Neural cell (in vitro differentiated cells): ENCODE measurements at regions not wholly inside any gene's neighbourhood (a gene's known extent, or its start where the extent isn't known, plus 50 kb on each side); places are given as distances from the start of the nearest gene placed in this dataset.

Experiments used
- H2AFZ ChIP-seq: fragments of 200-600, 300-800 bp; sonication (generic), shearing (Covaris generic); 2 replicates; pipeline ENCODE4 v1.6.0; 2014; ENCODE audit warnings: low read depth, mild to moderate bottlenecking, antibody characterized with exemption, low read length, moderate library complexity
- H3F3A ChIP-seq: fragments of 200-600 bp; shearing (Covaris generic); 2 replicates; pipeline ENCODE4 v1.6.1; 2016; ENCODE audit warnings: mild to moderate bottlenecking, moderate library complexity, mixed read lengths, antibody characterized with exemption, low read length; ENCODE audit not compliant: insufficient read depth, poor library complexity, severe bottlenecking
- H3K27ac ChIP-seq: fragments of 200-600, 300-800 bp; sonication (generic), shearing (Covaris generic); 2 replicates; pipeline ENCODE4 v1.5.1; 2014; ENCODE audit warnings: mild to moderate bottlenecking, low read length, moderate library complexity
- H3K27me3 ChIP-seq: fragments of 300-800, 200-600 bp; sonication (generic), shearing (Covaris generic); 2 replicates; pipeline ENCODE4 v1.6.0; 2014; ENCODE audit warnings: mild to moderate bottlenecking, low read depth, low read length, moderate library complexity; ENCODE audit not compliant: insufficient read depth
- H3K36me3 ChIP-seq: fragments of 300-800, 200-600 bp; sonication (generic), shearing (Covaris generic); 2 replicates; pipeline ENCODE4 v1.5.1; 2014; ENCODE audit warnings: mild to moderate bottlenecking, antibody characterized with exemption, low read length, moderate library complexity; ENCODE audit not compliant: insufficient read depth
- H3K4me2 ChIP-seq: fragments of 300-800, 200-600 bp; sonication (generic), shearing (Covaris generic); 2 replicates; pipeline ENCODE4 v1.6.0; 2014; ENCODE audit warnings: mild to moderate bottlenecking, low read length
- H3K4me3 ChIP-seq: fragments of 300-800, 200-600 bp; sonication (generic), shearing (Covaris generic); 2 replicates; pipeline ENCODE4 v1.5.1; 2014; ENCODE audit warnings: mild to moderate bottlenecking, low read length, moderate library complexity
- H3K79me2 ChIP-seq: fragments of 200-600 bp; shearing (Covaris generic); replicated peaks from 2 replicates; pipeline ENCODE4 v1.6.0; 2014; ENCODE audit warnings: mild to moderate bottlenecking, low read length, moderate library complexity; ENCODE audit not compliant: insufficient read depth
- H3K9ac ChIP-seq: fragments of 300-800, 200-600 bp; sonication (generic), shearing (Covaris generic); 2 replicates; pipeline ENCODE4 v1.6.1; 2016; ENCODE audit warnings: mild to moderate bottlenecking, low read length, mixed read lengths
- H3K9me2 ChIP-seq: fragments of 200-600 bp; shearing (Covaris generic); 2 replicates; pipeline ENCODE4 v1.6.1; 2016; ENCODE audit warnings: mild to moderate bottlenecking, low read length, mixed read lengths; ENCODE audit not compliant: insufficient read depth
- H3K9me3 ChIP-seq: fragments of 200-600, 300-800 bp; sonication (generic), shearing (Covaris generic); 2 replicates; pipeline ENCODE4 v1.6.1; 2016; ENCODE audit warnings: mild to moderate bottlenecking, mixed run types, low read length, moderate library complexity, mixed read lengths
- H4K20me1 ChIP-seq: fragments of 200-600 bp; shearing (Covaris generic); 2 replicates; pipeline ENCODE4 v1.6.1; 2016; ENCODE audit warnings: mild to moderate bottlenecking, mixed run types; ENCODE audit not compliant: insufficient read depth
- CTCF ChIP-seq: fragments of 450-650 bp; IDR thresholded peaks from 2 replicates; pipeline ENCODE4 v1.5.1; 2014; ENCODE audit warnings: antibody characterized with exemption, mild to moderate bottlenecking, moderate library complexity; ENCODE audit not compliant: poor library complexity, severe bottlenecking
- EP300 ChIP-seq: fragments of 450-650 bp; conservative IDR thresholded peaks from 2 replicates; pipeline ENCODE4 v1.6.1; 2014; ENCODE audit warnings: antibody characterized with exemption, mild to moderate bottlenecking, moderate library complexity; ENCODE audit not compliant: poor library complexity, severe bottlenecking
- EZH2 ChIP-seq: fragments of 200-600, 300-800 bp; shearing (Covaris generic), sonication (generic); IDR thresholded peaks from 2 replicates; pipeline ENCODE4 v1.6.1; 2014; ENCODE audit warnings: antibody characterized with exemption, low read length, borderline replicate concordance, mild to moderate bottlenecking; ENCODE audit not compliant: insufficient read depth, poor library complexity, severe bottlenecking
- MXI1 ChIP-seq: fragments of 450-650 bp; conservative IDR thresholded peaks from 2 replicates; pipeline ENCODE4 v1.6.1; 2014; ENCODE audit warnings: antibody characterized with exemption, mild to moderate bottlenecking; ENCODE audit not compliant: poor library complexity, severe bottlenecking
- POLR2AphosphoS5 ChIP-seq: IDR thresholded peaks from 2 replicates; pipeline ENCODE4 v1.6.1; 2012
- RAD21 ChIP-seq: fragments of 450-650 bp; conservative IDR thresholded peaks from 2 replicates; pipeline ENCODE4 v1.6.1; 2014; ENCODE audit warnings: antibody characterized with exemption, mild to moderate bottlenecking, moderate library complexity
- SMC3 ChIP-seq: fragments of 450-650 bp; conservative IDR thresholded peaks from 2 replicates; pipeline ENCODE4 v1.6.1; 2014; ENCODE audit warnings: antibody characterized with exemption, mild to moderate bottlenecking, moderate library complexity; ENCODE audit not compliant: poor library complexity
- TAF1 ChIP-seq: IDR thresholded peaks from 2 replicates; pipeline ENCODE4 v1.6.1; 2012; ENCODE audit warnings: low read depth
- TF ChIP-seq, protein P1 (sequence below): IDR thresholded peaks from 2 replicates; pipeline ENCODE4 v1.6.1; 2012; ENCODE audit warnings: borderline replicate concordance

- H2AFZ ChIP-seq, result no peak overlapping the region
- TF ChIP-seq TAF1, result no peak
- H3K36me3 ChIP-seq, result no peaks in the 10 kb centered on the region
- H3K9ac ChIP-seq, result no peak overlapping the region
- H4K20me1 ChIP-seq, result no peaks in the 10 kb centered on the region
- no peaks in the 10 kb centered on the region for H3K27me3 ChIP-seq
- no peaks in the 10 kb centered on the region for H3K9me3 ChIP-seq
- H3K79me2 ChIP-seq, result no peaks in the 10 kb centered on the region
- no peak overlapping the region for H3K4me3 ChIP-seq
- no peaks in the 10 kb centered on the region for H3F3A ChIP-seq
- no peak overlapping the region for H3K27ac ChIP-seq
- H3K9me2 ChIP-seq, result no peaks in the 10 kb centered on the region
- no peak overlapping the region for H3K4me2 ChIP-seq
Measured at GRCh38 chr9:91073049-91073810, 271.6 kb downstream of the SYK start.

DNA sequence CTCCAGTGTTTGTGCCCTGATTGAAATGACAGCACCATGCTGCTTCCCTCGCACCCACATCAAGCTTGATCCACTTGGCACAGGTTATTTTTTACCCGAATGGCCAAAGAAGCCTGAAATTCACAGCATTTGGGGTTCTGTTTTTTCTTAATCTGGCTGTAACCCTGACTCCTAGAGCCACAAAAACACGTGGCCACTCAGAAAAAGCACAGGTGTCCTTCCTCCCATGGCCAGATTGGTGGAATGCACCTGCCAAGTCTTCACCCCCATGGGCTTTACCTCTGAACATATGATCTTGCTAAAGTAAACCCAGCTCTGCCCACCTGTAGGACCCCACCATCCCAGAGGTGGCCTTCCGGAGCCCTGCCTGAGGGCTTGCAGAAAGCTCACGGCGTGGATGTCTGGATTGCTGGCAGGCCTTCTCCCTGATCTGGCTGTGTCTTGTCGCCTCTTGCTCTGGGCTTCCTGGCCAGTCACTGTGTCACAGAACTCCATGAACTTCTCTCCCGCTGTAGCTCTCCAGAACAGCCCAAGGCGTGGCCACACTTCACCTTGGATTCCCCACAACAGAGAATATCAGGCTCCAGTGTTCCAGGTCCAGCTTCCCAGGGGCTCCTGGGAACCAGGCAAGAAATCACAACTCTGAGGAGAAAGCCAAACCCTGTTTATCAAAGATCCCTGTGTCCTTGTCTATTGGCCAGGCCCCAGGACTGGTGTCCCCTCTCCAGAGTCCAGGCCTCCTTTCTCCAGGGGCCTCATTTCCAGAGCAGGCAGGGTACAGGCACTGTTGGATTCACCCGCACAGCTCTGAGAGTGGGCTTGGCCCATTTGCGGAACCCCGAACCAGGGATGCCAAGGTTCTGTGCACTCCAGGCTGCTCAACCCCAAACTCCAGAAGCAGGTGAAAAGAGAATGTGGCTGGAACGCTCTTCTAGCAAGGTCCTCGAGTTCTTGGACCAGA lies 272.5 kb downstream of the SYK start:
- Histone ChIP-seq H3K79me2 (no peaks in the 10 kb centered on the region), H3K4me3 (no peak overlapping the region), H3K36me3 (no peaks in the 10 kb centered on the region), H3K9ac (no peak overlapping the region), H3K27ac (no peak overlapping the region), H3K9me2 (no peaks in the 10 kb centered on the region), H2AFZ (no peak overlapping the region), H3K4me2 (no peak overlapping the region), H4K20me1 (no peaks in the 10 kb centered on the region), H3F3A (no peaks in the 10 kb centered on the region), H3K9me3 (no peaks in the 10 kb centered on the region), H3K27me3 (no peaks in the 10 kb centered on the region)
- TF ChIP-seq SMC3 (no peak), MXI1 (no peak), CTCF (no peak), EP300 (no peak), POLR2AphosphoS5 (no peak), TAF1 (no peak), RAD21 (no peak), EZH2 (no peak)
- TF ChIP-seq, protein P1, sequence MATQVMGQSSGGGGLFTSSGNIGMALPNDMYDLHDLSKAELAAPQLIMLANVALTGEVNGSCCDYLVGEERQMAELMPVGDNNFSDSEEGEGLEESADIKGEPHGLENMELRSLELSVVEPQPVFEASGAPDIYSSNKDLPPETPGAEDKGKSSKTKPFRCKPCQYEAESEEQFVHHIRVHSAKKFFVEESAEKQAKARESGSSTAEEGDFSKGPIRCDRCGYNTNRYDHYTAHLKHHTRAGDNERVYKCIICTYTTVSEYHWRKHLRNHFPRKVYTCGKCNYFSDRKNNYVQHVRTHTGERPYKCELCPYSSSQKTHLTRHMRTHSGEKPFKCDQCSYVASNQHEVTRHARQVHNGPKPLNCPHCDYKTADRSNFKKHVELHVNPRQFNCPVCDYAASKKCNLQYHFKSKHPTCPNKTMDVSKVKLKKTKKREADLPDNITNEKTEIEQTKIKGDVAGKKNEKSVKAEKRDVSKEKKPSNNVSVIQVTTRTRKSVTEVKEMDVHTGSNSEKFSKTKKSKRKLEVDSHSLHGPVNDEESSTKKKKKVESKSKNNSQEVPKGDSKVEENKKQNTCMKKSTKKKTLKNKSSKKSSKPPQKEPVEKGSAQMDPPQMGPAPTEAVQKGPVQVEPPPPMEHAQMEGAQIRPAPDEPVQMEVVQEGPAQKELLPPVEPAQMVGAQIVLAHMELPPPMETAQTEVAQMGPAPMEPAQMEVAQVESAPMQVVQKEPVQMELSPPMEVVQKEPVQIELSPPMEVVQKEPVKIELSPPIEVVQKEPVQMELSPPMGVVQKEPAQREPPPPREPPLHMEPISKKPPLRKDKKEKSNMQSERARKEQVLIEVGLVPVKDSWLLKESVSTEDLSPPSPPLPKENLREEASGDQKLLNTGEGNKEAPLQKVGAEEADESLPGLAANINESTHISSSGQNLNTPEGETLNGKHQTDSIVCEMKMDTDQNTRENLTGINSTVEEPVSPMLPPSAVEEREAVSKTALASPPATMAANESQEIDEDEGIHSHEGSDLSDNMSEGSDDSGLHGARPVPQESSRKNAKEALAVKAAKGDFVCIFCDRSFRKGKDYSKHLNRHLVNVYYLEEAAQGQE, result no peak
